H1 (cell line): ENCODE measurements at regions not wholly inside any gene's neighbourhood (a gene's known extent, or its start where the extent isn't known, plus 50 kb on each side); places are given as distances from the start of the nearest gene placed in this dataset.

Experiments used
- CTCF ChIA-PET: fragments of 300-600 bp; sonication (Branson Sonifier 250); formaldehyde crosslinking; loops from one replicate; lab custom pipeline; 2021; ENCODE audit not compliant: partially characterized antibody; lab: Charles Lee
- POLR2A ChIA-PET: fragments of 300-600 bp; sonication (Branson Sonifier 250); formaldehyde crosslinking; loops from one replicate; lab custom pipeline; 2021; ENCODE audit warnings: inconsistent platforms; ENCODE audit not compliant: partially characterized antibody; lab: Charles Lee
- DNase-seq, 2 experiments: peaks; one replicate each; pipeline versions ENCODE4 v3.0.0 to v3.0.0-alpha.2; 2010 to 2022; ENCODE audit warnings: low spot score in 2 of 2, low read depth in 1 of 2, mixed read lengths in 1 of 2
- FAIRE-seq: peaks from 2 replicates; lab custom pipeline; 2011; peaks lifted over from hg19 to GRCh38; lab: Jason Lieb, UNC
- H2AFZ ChIP-seq: 2 replicates; pipeline ENCODE4 v1.8.1; 2012; ENCODE audit warnings: low read length, inconsistent platforms
- H2AK5ac ChIP-seq: 2 replicates; pipeline ENCODE4 v1.6.1; 2013; ENCODE audit warnings: low read depth, low read length
- H2BK120ac ChIP-seq: replicated peaks from 2 replicates; pipeline ENCODE3; 2013; ENCODE audit warnings: low read depth, low read length, inconsistent platforms
- H2BK12ac ChIP-seq: 2 replicates; pipeline ENCODE4 v1.6.1; 2013; ENCODE audit warnings: low read depth, low read length
- H2BK15ac ChIP-seq: 2 replicates; pipeline ENCODE4 v1.6.1; 2013; ENCODE audit warnings: low read length
- H2BK20ac ChIP-seq: 2 replicates; pipeline ENCODE4 v1.6.1; 2013; ENCODE audit warnings: low read length
- H2BK5ac ChIP-seq: 2 replicates; pipeline ENCODE4 v1.6.1; 2013; ENCODE audit warnings: low read depth, low read length
- H3K14ac ChIP-seq: 2 replicates; pipeline ENCODE4 v1.6.1; 2013; ENCODE audit warnings: inconsistent platforms; ENCODE audit not compliant: insufficient read length
- H3K18ac ChIP-seq: 2 replicates; pipeline ENCODE4 v1.6.1; 2013; ENCODE audit warnings: low read length; ENCODE audit errors: extremely low read depth
- H3K23ac ChIP-seq: 2 replicates; pipeline ENCODE4 v1.6.1; 2013; ENCODE audit warnings: inconsistent platforms; ENCODE audit not compliant: insufficient read length
- H3K23me2 ChIP-seq: 2 replicates; pipeline ENCODE4 v1.6.1; 2013; ENCODE audit warnings: low read depth, low read length
- H3K27ac ChIP-seq: 2 replicates; pipeline ENCODE4 v1.6.1; 2011; ENCODE audit warnings: low read depth, low read length, inconsistent platforms
- H3K27me3 ChIP-seq, 4 experiments: replicated peaks in 1 of 4; 1 replicate in 1 of 4; 2 replicates in 3 of 4; pipeline versions ENCODE4 v1.6.1 to v1.8.1; 2011 to 2013; ENCODE audit warnings: low read length in 3 of 4, mild to moderate bottlenecking in 3 of 4, inconsistent platforms in 2 of 4, mixed read lengths in 2 of 4, moderate library complexity in 1 of 4; ENCODE audit not compliant: control insufficient read depth in 3 of 4, insufficient read depth in 3 of 4; ENCODE audit errors: extremely low read depth in 1 of 4
- H3K36me3 ChIP-seq, 4 experiments: 2 replicates each; pipeline versions ENCODE4 v1.6.1 to v1.8.1; 2011 to 2013; ENCODE audit warnings: mild to moderate bottlenecking in 4 of 4, low read length in 3 of 4, moderate library complexity in 2 of 4, control low read depth in 1 of 4, inconsistent platforms in 1 of 4; ENCODE audit not compliant: insufficient read depth in 4 of 4, control insufficient read depth in 2 of 4
- H3K4ac ChIP-seq: replicated peaks from 2 replicates; pipeline ENCODE3; 2013; ENCODE audit warnings: low read length, low read depth, mixed read lengths, inconsistent platforms; ENCODE audit not compliant: insufficient read length
- H3K4me1 ChIP-seq, 4 experiments: replicated peaks in 1 of 4; 1 replicate in 1 of 4; 2 replicates in 3 of 4; pipeline versions ENCODE4 v1.6.1 to v1.8.1; 2011 to 2013; ENCODE audit warnings: low read length in 3 of 4, inconsistent platforms in 2 of 4, mixed read lengths in 1 of 4; ENCODE audit not compliant: insufficient read depth in 4 of 4, control insufficient read depth in 3 of 4
- H3K4me2 ChIP-seq, 2 experiments: 2 replicates each; pipeline versions ENCODE4 v1.6.1 to v1.8.1; 2011 to 2013; ENCODE audit warnings: low read depth in 2 of 2, low read length in 2 of 2, control low read depth in 1 of 2, inconsistent platforms in 1 of 2, mild to moderate bottlenecking in 1 of 2; ENCODE audit not compliant: insufficient read depth in 1 of 2
- H3K4me3 ChIP-seq, 4 experiments: fragments of 200-600, 300-600 bp in 1 of 4; sonication (generic), shearing (Covaris generic), sonication (Bioruptor Twin) in 1 of 4; 2 replicates each; pipeline versions ENCODE4 v1.5.1 to v1.8.1; 2011 to 2016; ENCODE audit warnings: low read length in 4 of 4, low read depth in 3 of 4, control low read depth in 2 of 4, inconsistent platforms in 2 of 4, mild to moderate bottlenecking in 2 of 4, mixed read lengths in 1 of 4, moderate library complexity in 1 of 4; ENCODE audit not compliant: insufficient read depth in 2 of 4; ENCODE audit errors: extremely low read depth in 1 of 4
- H3K56ac ChIP-seq: replicated peaks from 2 replicates; pipeline ENCODE3; 2013; ENCODE audit warnings: low read depth, mild to moderate bottlenecking, mixed read lengths, low read length, inconsistent platforms; ENCODE audit not compliant: insufficient read length
- H3K79me1 ChIP-seq: 2 replicates; pipeline ENCODE4 v1.6.1; 2013; ENCODE audit warnings: low read depth, low read length, control low read depth
- H3K79me2 ChIP-seq, 2 experiments: 2 replicates each; pipeline versions ENCODE4 v1.6.1 to v1.8.1; 2012 to 2013; ENCODE audit warnings: low read length in 2 of 2, mild to moderate bottlenecking in 2 of 2, inconsistent platforms in 1 of 2; ENCODE audit not compliant: insufficient read depth in 2 of 2, control insufficient read depth in 1 of 2
- H3K9ac ChIP-seq, 4 experiments: replicated peaks in 1 of 4; 1 replicate in 1 of 4; 2 replicates in 3 of 4; pipeline versions ENCODE4 v1.6.1 to v1.8.1; 2011 to 2013; ENCODE audit warnings: low read depth in 3 of 4, low read length in 3 of 4, control low read depth in 2 of 4, mild to moderate bottlenecking in 2 of 4, moderate library complexity in 2 of 4, inconsistent platforms in 1 of 4; ENCODE audit errors: extremely low read depth in 1 of 4
- H3K9me3 ChIP-seq, 2 experiments: 2 replicates each; pipeline versions ENCODE4 v1.6.1 to v1.8.1; 2012 to 2013; ENCODE audit warnings: mild to moderate bottlenecking in 2 of 2, moderate library complexity in 2 of 2, control low read depth in 1 of 2, inconsistent platforms in 1 of 2, low read depth in 1 of 2, low read length in 1 of 2, mixed read lengths in 1 of 2; ENCODE audit not compliant: insufficient read depth in 2 of 2
- H4K20me1 ChIP-seq, 2 experiments: replicated peaks in 1 of 2; 2 replicates each; pipeline versions ENCODE3 to v1.8.1; 2011 to 2013; ENCODE audit warnings: inconsistent platforms in 2 of 2, low read length in 2 of 2, mild to moderate bottlenecking in 1 of 2; ENCODE audit not compliant: insufficient read depth in 2 of 2, control insufficient read depth in 1 of 2
- H4K5ac ChIP-seq: 2 replicates; pipeline ENCODE4 v1.6.1; 2013; ENCODE audit warnings: low read length, low read depth, mixed read lengths, inconsistent platforms; ENCODE audit not compliant: insufficient read length
- H4K8ac ChIP-seq: 2 replicates; pipeline ENCODE4 v1.8.0; 2013; ENCODE audit warnings: mild to moderate bottlenecking, moderate library complexity, low read length, inconsistent platforms; ENCODE audit not compliant: insufficient read depth; ENCODE audit errors: extremely low read depth
- H4K91ac ChIP-seq: replicated peaks from 2 replicates; pipeline ENCODE3; 2013; ENCODE audit warnings: low read length, mixed read lengths, inconsistent platforms; ENCODE audit not compliant: insufficient read length
- ASH2L ChIP-seq: fragments of 200-600, 300-600 bp; sonication (generic); IDR thresholded peaks from one replicate; pipeline ENCODE4 v1.7.1; 2017; ENCODE audit warnings: low read length
- CEBPB ChIP-seq: IDR thresholded peaks from 2 replicates; pipeline ENCODE4 v1.6.1; 2012; ENCODE audit warnings: low read depth, low read length
- CHD2 ChIP-seq: IDR thresholded peaks from 2 replicates; pipeline ENCODE4 v1.6.1; 2012; ENCODE audit warnings: low read length, improper control_type of control experiment
- POLR2AphosphoS5 ChIP-seq: IDR thresholded peaks from 2 replicates; pipeline ENCODE4 v1.6.1; 2011; ENCODE audit warnings: low read depth, low read length
- RFX5 ChIP-seq: IDR thresholded peaks from 2 replicates; pipeline ENCODE4 v1.6.1; 2011; ENCODE audit warnings: low read depth, low read length, improper control_type of control experiment, borderline replicate concordance
- SAP30 ChIP-seq: fragments of 300-600 bp; sonication (generic); IDR thresholded peaks from 2 replicates; pipeline ENCODE4 v1.7.1; 2012; ENCODE audit warnings: low read length, moderate library complexity, mild to moderate bottlenecking, inconsistent platforms; ENCODE audit not compliant: insufficient read depth, insufficient replicate concordance
- SIRT6 ChIP-seq: IDR thresholded peaks from one replicate; pipeline ENCODE4 v1.7.1; 2012; ENCODE audit warnings: low read length, inconsistent platforms
- USF2 ChIP-seq: IDR thresholded peaks from 2 replicates; pipeline ENCODE4 v1.6.1; 2011; ENCODE audit warnings: low read length, improper control_type of control experiment
- WGBS, 2 experiments: shearing (Covaris generic) in 1 of 2; methylation state at CpG; one replicate each; pipeline versions ENCODE4 v1.1.6 to v1.1.7; 2013 to 2015; ENCODE audit warnings: low lambda C conversion rate in 2 of 2, mixed read lengths in 2 of 2, inconsistent platforms in 1 of 2, low coverage in 1 of 2, missing lambda C conversion rate in 1 of 2; ENCODE audit not compliant: insufficient replicate concordance in 2 of 2, insufficient coverage in 1 of 2, insufficient read length in 1 of 2; ENCODE audit errors: extremely low coverage in 1 of 2, missing lambda C conversion rate in 1 of 2; 5-methylcytosine and 5-hydroxymethylcytosine counted together

- DNase-seq (no peak), FAIRE-seq (no peak)
- Histone ChIP-seq H3K56ac (no peak overlapping the region), H3K23ac (no peak overlapping the region), H4K5ac (no peak overlapping the region), H3K79me2 (no peaks in the 10 kb centered on the region), H3K27ac (no peak overlapping the region), H3K14ac (no peak overlapping the region), H3K36me3 (no peaks in the 10 kb centered on the region), H2AFZ (no peak overlapping the region), H3K23me2 (no peaks in the 10 kb centered on the region), H2BK15ac (no peak overlapping the region), H3K27me3 (no peaks in the 10 kb centered on the region), H4K20me1 (no peaks in the 10 kb centered on the region), H2BK5ac (no peak overlapping the region), H4K8ac (no peak overlapping the region), H4K91ac (no peak overlapping the region), H3K4me2 (no peak overlapping the region), H2BK12ac (no peak overlapping the region), H3K4ac (no peak overlapping the region), H3K4me1 (peaks cover 0 to 2% (median 0%) of the 10 kb centered on the region in 4 experiments; a peak in 2 of 7 replicates), H2AK5ac (no peak overlapping the region), H2BK120ac (no peak overlapping the region), H3K4me3 (no peak overlapping the region), H3K18ac (no peak overlapping the region), H3K9me3 (no peaks in the 10 kb centered on the region), H2BK20ac (no peak overlapping the region), H3K9ac (no peak overlapping the region), H3K79me1 (no peaks in the 10 kb centered on the region)
- ChIA-PET CTCF (no interaction called here), POLR2A (no interaction called here)
- 80% methylated on average over 2 of the region's 2 CpGs; no CpG with 5 or more reads in 1 of the 2 experiments for WGBS, 2 experiments
- TF ChIP-seq CEBPB (no peak), POLR2AphosphoS5 (no peak), CHD2 (no peak), ASH2L (no peak), SAP30 (no peak), USF2 (no peak), SIRT6 (no peak), RFX5 (no peak)
Measured at GRCh38 chr13:58597552-58597951, 966.0 kb downstream of the PCDH17 start.
